ENCODE measurements at regions not wholly inside any gene's neighbourhood (a gene's known extent, or its start where the extent isn't known, plus 50 kb on each side); places are given as distances from the start of the nearest gene placed in this dataset.

DNA sequence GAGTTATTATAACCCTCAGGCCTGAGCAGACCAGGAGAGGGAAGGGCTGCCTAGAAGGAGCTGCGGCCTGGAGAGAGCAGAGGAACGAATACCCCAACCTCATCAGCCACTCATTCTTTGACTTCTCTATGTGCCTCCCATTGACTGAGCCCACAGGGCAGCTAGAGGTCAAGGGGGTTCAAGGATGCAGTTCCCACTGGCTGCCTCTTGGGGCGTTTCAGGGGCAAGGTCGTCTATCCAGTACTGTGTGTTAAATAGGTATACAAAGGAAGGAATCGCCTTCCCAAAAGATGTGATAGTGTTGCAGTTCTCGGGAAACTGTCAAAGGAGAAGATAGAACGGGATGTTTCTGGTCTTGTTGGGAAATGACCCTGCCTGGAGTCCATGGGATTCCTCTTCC lies 250.6 kb downstream of the PRDM2 start:
- intact Hi-C loops (cut with micrococcal nuclease) = no loop called here
- Histone ChIP-seq H3K36me3 (ENCODE audit: insufficient read depth, low read length) (no peaks in the 10 kb centered on the region), H3K27me3 (ENCODE audit: insufficient read depth, low read length) (no peaks in the 10 kb centered on the region), H3K4me3 (ENCODE audit: low read length in 2 of 2) (no peak overlapping the region), H3K9me3 (ENCODE audit: control insufficient read depth in 1 of 2, low read length in 2 of 2) (no peaks in the 10 kb centered on the region), H3K27ac (ENCODE audit: low read depth, low read length) (no peak overlapping the region), H3K4me1 (ENCODE audit: insufficient read depth, low read length) (no peaks in the 10 kb centered on the region)
- no peaks in the 10 kb centered on the region for H3K9me3 Mint-ChIP-seq
- H3K4me1 Mint-ChIP-seq = no peaks in the 10 kb centered on the region
- H3K4me3 Mint-ChIP-seq = no peak overlapping the region
- CTCF ChIA-PET (ENCODE audit: partially characterized antibody) = no interaction called here
- H3K36me3 Mint-ChIP-seq = no peaks in the 10 kb centered on the region
- DNase-seq = no peak
- H3K27ac Mint-ChIP-seq = no peak overlapping the region
- POLR2A ChIA-PET (ENCODE audit: partially characterized antibody) = no interaction called here
- peaks cover 6 to 13% of the 10 kb centered on the region in 2 donors for H3K27me3 Mint-ChIP-seq

DNA sequence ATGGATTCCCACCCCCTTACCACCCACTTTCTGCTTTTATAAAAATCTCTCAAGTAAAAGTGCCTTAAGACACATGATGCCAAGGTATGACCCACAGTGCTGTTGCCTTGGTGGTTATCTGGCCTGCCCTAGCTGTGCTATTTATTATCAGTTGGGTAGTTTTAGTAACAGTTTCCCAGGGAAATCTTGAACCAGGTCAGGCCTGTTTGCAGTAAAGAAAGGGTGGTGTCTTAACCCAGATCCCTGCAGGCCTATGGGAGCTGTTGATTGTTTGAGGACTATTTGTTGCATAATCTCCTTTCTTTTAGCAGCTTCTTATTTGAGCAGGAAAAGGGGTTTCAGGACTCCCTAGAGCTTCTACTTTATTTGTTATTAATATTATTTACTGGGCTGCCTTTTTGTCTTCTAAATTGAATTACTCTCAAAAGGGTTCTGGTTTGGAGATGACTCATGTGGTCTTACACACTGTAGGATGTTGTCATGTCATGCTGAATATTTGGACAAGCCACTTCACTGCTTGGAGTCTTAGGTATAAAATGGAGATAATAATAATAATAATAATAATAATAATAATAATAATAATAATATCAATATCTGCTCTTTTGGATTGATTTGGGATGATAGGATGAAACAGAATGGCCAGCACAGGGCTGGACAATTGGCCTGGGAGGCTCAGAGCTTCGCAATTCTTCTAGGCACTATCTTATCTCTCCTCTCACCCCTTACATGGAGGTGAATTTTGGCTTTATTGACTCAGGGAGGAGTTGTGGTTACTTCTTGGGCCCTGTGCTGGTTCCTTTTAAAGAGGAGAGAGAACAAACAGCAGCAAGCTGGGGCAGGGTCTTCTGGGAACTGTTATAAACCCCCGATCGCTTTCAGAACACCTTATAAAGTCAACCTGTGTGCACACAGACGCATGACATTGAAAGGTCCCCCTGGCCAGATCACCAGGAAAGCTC lies 252.1 kb downstream of the PRDM2 start:
- Mint-ChIP-seq H3K27ac (no peak overlapping the region), H3K9me3 (no peaks in the 10 kb centered on the region), H3K27me3 (peaks cover 9 to 15% of the 10 kb centered on the region in 2 donors), H3K36me3 (no peaks in the 10 kb centered on the region), H3K4me3 (no peak overlapping the region), H3K4me1 (no peaks in the 10 kb centered on the region)
- Histone ChIP-seq H3K4me3 (ENCODE audit: low read length in 2 of 2) (no peak overlapping the region), H3K36me3 (ENCODE audit: insufficient read depth, low read length) (no peaks in the 10 kb centered on the region), H3K4me1 (ENCODE audit: insufficient read depth, low read length) (no peaks in the 10 kb centered on the region), H3K27ac (ENCODE audit: low read depth, low read length) (no peak overlapping the region), H3K27me3 (ENCODE audit: insufficient read depth, low read length) (no peaks in the 10 kb centered on the region), H3K9me3 (ENCODE audit: control insufficient read depth in 1 of 2, low read length in 2 of 2) (no peaks in the 10 kb centered on the region)
- ChIA-PET POLR2A (ENCODE audit: partially characterized antibody) (no interaction called here), CTCF (ENCODE audit: partially characterized antibody) (interaction anchor here (1.7 kb wide), 1 partner anchor 12 kb away, joined by 4 read pairs; no protein-coding TSS in a partner anchor)
- intact Hi-C loops (cut with micrococcal nuclease) = no loop called here
- DNase-seq = no peak

DNA sequence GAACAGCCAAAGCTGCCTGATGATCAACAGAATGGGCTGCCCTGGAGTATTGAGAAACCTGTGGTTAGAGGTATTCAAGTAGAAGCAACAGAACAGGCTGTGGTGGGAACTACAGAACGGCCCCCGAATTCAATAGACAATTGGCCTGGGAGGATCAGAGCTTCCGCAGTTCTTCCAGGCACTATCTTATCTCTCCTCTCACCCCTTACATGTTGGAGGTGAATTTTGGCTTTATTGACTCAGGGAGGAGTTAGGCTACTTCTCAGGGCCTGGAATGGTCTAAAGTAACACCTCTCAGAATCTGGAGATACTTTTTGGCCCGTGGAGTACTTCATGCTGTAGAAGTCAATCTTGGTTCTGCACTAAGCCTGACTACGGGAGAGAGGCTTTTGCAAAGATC lies 253.0 kb downstream of the PRDM2 start:
- Mint-ChIP-seq H3K27ac (no peak overlapping the region), H3K4me1 (no peaks in the 10 kb centered on the region), H3K36me3 (no peaks in the 10 kb centered on the region), H3K27me3 (peaks cover 11 to 15% of the 10 kb centered on the region in 2 donors), H3K4me3 (no peak overlapping the region), H3K9me3 (no peaks in the 10 kb centered on the region)
- ChIA-PET CTCF (ENCODE audit: partially characterized antibody) (interaction anchor here (1.7 kb wide), 1 partner anchor 11 kb away, joined by 4 read pairs; no protein-coding TSS in a partner anchor), POLR2A (ENCODE audit: partially characterized antibody) (no interaction called here)
- no peak for DNase-seq
- no peaks in the 10 kb centered on the region for H3K36me3 ChIP-seq (ENCODE audit: insufficient read depth, low read length)
- no peaks in the 10 kb centered on the region for H3K27me3 ChIP-seq (ENCODE audit: insufficient read depth, low read length)
- H3K4me3 ChIP-seq (ENCODE audit: low read length in 2 of 2) = no peak overlapping the region
- H3K27ac ChIP-seq (ENCODE audit: low read depth, low read length) = no peak overlapping the region
- H3K4me1 ChIP-seq (ENCODE audit: insufficient read depth, low read length) = no peaks in the 10 kb centered on the region
- intact Hi-C loops (cut with micrococcal nuclease) = no loop called here
- no peaks in the 10 kb centered on the region for H3K9me3 ChIP-seq (ENCODE audit: control insufficient read depth in 1 of 2, low read length in 2 of 2)

DNA sequence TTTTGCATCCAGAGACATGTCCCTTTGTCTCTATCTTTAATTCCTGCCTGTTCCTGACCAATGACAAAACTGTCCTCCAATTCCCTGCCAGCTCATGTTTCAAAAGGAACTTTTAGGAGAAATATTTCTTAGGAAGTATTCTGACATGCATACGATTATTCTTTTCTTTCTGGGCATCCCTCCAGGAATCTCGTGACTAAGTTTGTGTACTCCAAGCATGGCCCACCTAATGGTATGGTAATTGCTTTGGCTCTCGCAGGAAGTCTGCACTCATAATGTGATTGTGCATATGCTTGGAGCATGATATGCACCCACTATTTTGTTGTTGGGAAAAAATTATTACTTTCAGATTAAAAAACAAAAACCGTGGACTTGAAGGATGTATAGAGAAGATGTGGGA lies 256.4 kb downstream of the PRDM2 start:
- Histone ChIP-seq H3K36me3 (ENCODE audit: insufficient read depth, low read length) (no peaks in the 10 kb centered on the region), H3K4me1 (ENCODE audit: insufficient read depth, low read length) (no peaks in the 10 kb centered on the region), H3K27ac (ENCODE audit: low read depth, low read length) (no peak overlapping the region), H3K9me3 (ENCODE audit: control insufficient read depth in 1 of 2, low read length in 2 of 2) (no peaks in the 10 kb centered on the region), H3K27me3 (ENCODE audit: insufficient read depth, low read length) (no peaks in the 10 kb centered on the region), H3K4me3 (ENCODE audit: low read length in 2 of 2) (no peak overlapping the region)
- no peak overlapping the region for H3K27ac Mint-ChIP-seq
- POLR2A ChIA-PET (ENCODE audit: partially characterized antibody) = no interaction called here
- peaks cover 11 to 26% of the 10 kb centered on the region in 2 donors for H3K27me3 Mint-ChIP-seq
- no peak overlapping the region for H3K4me3 Mint-ChIP-seq
- intact Hi-C loops (cut with micrococcal nuclease) = no loop called here
- H3K36me3 Mint-ChIP-seq = no peaks in the 10 kb centered on the region
- H3K9me3 Mint-ChIP-seq = no peaks in the 10 kb centered on the region
- DNase-seq = no peak
- CTCF ChIA-PET (ENCODE audit: partially characterized antibody) = no interaction called here
- peaks cover 0 to 3% (median 0%) of the 10 kb centered on the region in 4 donors for H3K4me1 Mint-ChIP-seq

DNA sequence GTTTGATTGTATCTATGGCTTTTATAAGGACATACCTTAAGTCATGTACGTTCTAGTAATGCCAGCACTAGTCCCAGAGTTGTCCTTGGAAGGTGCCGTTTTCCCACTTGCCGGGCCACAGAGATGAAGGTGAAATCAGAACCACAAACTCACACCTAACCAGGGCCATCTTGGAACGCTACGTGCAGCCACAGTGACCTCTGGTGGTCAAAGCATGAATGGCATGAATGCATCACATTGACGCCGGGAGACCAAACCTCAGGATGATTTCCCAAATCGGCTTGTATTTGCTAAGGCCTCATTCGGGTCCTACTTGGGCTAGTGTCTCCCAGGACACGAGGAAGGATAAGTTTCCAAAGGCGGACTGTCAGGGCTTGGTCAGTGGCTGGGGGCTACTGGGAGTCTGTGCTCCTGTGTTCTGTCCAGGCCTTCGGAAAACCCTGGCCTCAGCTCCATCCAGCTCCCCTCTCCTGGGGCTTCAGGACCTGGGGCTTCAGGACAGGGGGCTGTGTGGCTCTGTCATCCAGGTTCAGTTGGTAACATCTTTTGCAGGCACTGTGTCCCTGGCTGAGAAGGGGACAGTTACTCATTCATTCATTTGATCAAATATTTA lies 260.5 kb downstream of the PRDM2 start:
- no peaks in the 10 kb centered on the region for H3K36me3 Mint-ChIP-seq
- ChIA-PET POLR2A (ENCODE audit: partially characterized antibody) (no interaction called here), CTCF (ENCODE audit: partially characterized antibody) (interaction anchor here (1.2 to 1.9 kb wide), 2 partner anchors 11 to 296 kb away, joined by 4 to 5 read pairs; no protein-coding TSS in a partner anchor)
- no peak overlapping the region for H3K4me3 Mint-ChIP-seq
- peaks cover 22 to 47% of the 10 kb centered on the region in 2 donors for H3K27me3 Mint-ChIP-seq
- H3K9me3 ChIP-seq (ENCODE audit: control insufficient read depth in 1 of 2, low read length in 2 of 2) = no peaks in the 10 kb centered on the region
- no peak overlapping the region for H3K27ac ChIP-seq (ENCODE audit: low read depth, low read length)
- H3K27me3 ChIP-seq (ENCODE audit: insufficient read depth, low read length) = no peaks in the 10 kb centered on the region
- no peaks in the 10 kb centered on the region for H3K36me3 ChIP-seq (ENCODE audit: insufficient read depth, low read length)
- H3K4me1 ChIP-seq (ENCODE audit: insufficient read depth, low read length) = no peaks in the 10 kb centered on the region
- peaks cover 0 to 3% (median 0%) of the 10 kb centered on the region in 8 donors for H3K9me3 Mint-ChIP-seq
- H3K27ac Mint-ChIP-seq = no peak overlapping the region
- H3K4me3 ChIP-seq (ENCODE audit: low read length in 2 of 2) = no peak overlapping the region
- DNase-seq = peak; percentile 37 to 56 (median 46)
- intact Hi-C loops (cut with micrococcal nuclease) = no loop called here
- peaks cover 0 to 3% (median 0%) of the 10 kb centered on the region in 4 donors for H3K4me1 Mint-ChIP-seq

DNA sequence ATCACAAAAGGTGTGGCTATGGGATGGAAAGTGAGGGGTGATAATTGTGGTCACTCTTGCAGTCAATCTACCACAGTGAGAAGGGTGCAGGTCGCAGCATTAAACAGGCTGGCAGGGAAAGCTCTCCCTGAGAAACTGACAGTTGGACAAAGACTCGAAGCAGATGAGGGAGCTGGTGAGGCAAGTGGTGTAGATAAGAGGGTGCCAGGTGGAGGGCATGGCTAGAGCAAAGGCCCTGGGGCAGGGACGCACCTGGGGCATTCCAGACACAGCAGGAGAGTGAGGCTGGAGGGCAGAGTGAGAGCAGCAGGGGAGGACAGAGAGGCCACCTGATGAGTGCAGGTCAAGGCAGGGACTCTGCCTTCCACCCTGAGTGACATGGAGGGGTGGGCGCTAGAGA lies 264.8 kb downstream of the PRDM2 start:
- intact Hi-C loops (cut with micrococcal nuclease) = no loop called here
- CTCF ChIA-PET (ENCODE audit: partially characterized antibody) = interaction anchor here (1.5 kb wide), 1 partner anchor 300 kb away, joined by 4 read pairs; no protein-coding TSS in a partner anchor

DNA sequence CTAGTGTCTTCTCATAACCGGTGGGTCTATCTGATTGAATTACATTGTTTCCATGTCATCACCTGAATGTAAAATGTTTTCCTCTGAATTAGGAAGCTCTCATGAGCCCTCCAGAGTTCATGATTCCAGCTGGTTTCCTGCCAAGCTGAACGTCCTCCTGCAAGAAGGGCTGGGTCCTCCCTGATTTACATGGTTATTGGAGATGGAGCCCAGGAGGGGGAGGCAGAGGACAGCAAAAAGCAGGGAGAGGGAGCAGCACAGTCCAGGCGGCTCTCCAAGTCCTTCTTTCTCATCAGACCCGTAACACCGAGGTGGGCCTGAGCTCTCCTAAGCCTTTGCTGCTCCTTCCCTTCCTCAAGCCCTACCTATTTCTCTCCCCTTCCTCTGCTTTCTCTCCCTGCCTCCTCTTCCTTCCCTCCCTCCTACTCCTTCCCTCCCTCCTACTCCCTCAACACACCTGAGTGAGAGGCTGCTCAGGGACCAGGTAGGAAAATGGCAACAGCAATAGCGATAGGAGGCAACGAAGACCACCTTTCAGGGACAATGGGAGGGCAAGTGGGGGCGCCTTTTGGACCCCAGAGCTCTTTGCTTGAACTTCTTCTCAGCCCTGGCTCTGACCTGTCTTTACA lies 265.9 kb downstream of the PRDM2 start:
- Mint-ChIP-seq H3K4me3 (no peak overlapping the region), H3K27ac (no peak overlapping the region), H3K27me3 (peaks cover 23 to 34% of the 10 kb centered on the region in 2 donors), H3K4me1 (no peaks in the 10 kb centered on the region), H3K9me3 (peaks cover 1 to 8% (median 7%) of the 10 kb centered on the region in 8 donors), H3K36me3 (no peaks in the 10 kb centered on the region)
- Histone ChIP-seq H3K27me3 (ENCODE audit: insufficient read depth, low read length) (no peaks in the 10 kb centered on the region), H3K36me3 (ENCODE audit: insufficient read depth, low read length) (no peaks in the 10 kb centered on the region), H3K27ac (ENCODE audit: low read depth, low read length) (no peak overlapping the region), H3K4me3 (ENCODE audit: low read length in 2 of 2) (no peak overlapping the region), H3K9me3 (ENCODE audit: control insufficient read depth in 1 of 2, low read length in 2 of 2) (no peaks in the 10 kb centered on the region), H3K4me1 (ENCODE audit: insufficient read depth, low read length) (no peaks in the 10 kb centered on the region)
- ChIA-PET POLR2A (ENCODE audit: partially characterized antibody) (no interaction called here), CTCF (ENCODE audit: partially characterized antibody) (interaction anchor here (1.5 kb wide), 1 partner anchor 301 kb away, joined by 4 read pairs; no protein-coding TSS in a partner anchor)
- DNase-seq = no peak
- intact Hi-C loops (cut with micrococcal nuclease) = no loop called here

More for the DNA sequence above, 264.8 kb downstream of the PRDM2 start:
- Mint-ChIP-seq H3K4me3 (no peak overlapping the region), H3K27ac (no peak overlapping the region), H3K9me3 (peaks cover 0 to 3% (median 0%) of the 10 kb centered on the region in 8 donors), H3K4me1 (peaks cover 0 to 3% (median 0%) of the 10 kb centered on the region in 4 donors), H3K36me3 (no peaks in the 10 kb centered on the region), H3K27me3 (peaks cover 26 to 36% of the 10 kb centered on the region in 2 donors)
- POLR2A ChIA-PET (ENCODE audit: partially characterized antibody) = no interaction called here
- Histone ChIP-seq H3K27ac (ENCODE audit: low read depth, low read length) (no peak overlapping the region), H3K4me3 (ENCODE audit: low read length in 2 of 2) (no peak overlapping the region), H3K9me3 (ENCODE audit: control insufficient read depth in 1 of 2, low read length in 2 of 2) (no peaks in the 10 kb centered on the region), H3K4me1 (ENCODE audit: insufficient read depth, low read length) (no peaks in the 10 kb centered on the region), H3K27me3 (ENCODE audit: insufficient read depth, low read length) (no peaks in the 10 kb centered on the region), H3K36me3 (ENCODE audit: insufficient read depth, low read length) (no peaks in the 10 kb centered on the region)
- DNase-seq = no peak
